ENCODE measurements at regions not wholly inside any gene's neighbourhood (a gene's known extent, or its start where the extent isn't known, plus 50 kb on each side); places are given as distances from the start of the nearest gene placed in this dataset.

DNA sequence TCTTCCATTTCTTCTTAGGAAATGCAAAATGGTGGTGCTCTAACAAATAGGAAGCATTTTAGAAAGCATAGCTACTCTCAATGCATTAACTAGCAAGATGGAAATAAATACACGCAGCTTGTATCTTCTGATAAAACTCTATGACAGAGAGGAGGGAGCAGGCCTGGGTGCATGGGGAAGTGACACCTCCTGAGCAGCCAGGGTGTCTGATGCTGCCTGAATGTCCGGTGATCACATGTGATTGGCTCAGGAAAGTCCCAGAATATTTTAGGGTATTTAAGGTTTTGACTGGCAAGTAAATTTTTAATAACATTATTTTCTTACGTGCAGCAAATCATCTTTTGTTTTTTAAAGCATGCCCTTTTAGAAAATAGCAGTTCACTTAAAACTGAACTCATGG, 261.0 kb upstream of the KLF6 start:
- no peak for TF ChIP-seq CTCF (conservative IDR thresholded peaks at IDR 0.05)
- TF ChIP-seq EZH2 (IDR thresholded peaks at IDR 0.05; ENCODE audit: low read depth) = no peak
